H1 (cell line): ENCODE measurements at regions not wholly inside any gene's neighbourhood (a gene's known extent, or its start where the extent isn't known, plus 50 kb on each side); places are given as distances from the start of the nearest gene placed in this dataset.

ENCODE experiments used
- RAD21 ChIP-seq, 2 experiments: IDR thresholded peaks in 1 of 2; conservative IDR thresholded peaks in 1 of 2; 2 replicates each; pipeline ENCODE4 v1.6.1; 2011; ENCODE audit warnings: low read depth in 2 of 2, low read length in 2 of 2, improper control_type of control experiment in 1 of 2, inconsistent platforms in 1 of 2, mild to moderate bottlenecking in 1 of 2, moderate library complexity in 1 of 2
- RBBP5 ChIP-seq: IDR thresholded peaks from 2 replicates; pipeline ENCODE4 v1.7.1; 2012; ENCODE audit warnings: low read depth, mild to moderate bottlenecking, inconsistent platforms, low read length, moderate library complexity, borderline replicate concordance
- TAF7 ChIP-seq: optimal IDR thresholded peaks from 2 replicates; pipeline ENCODE3; 2011; ENCODE audit warnings: low read depth, mild to moderate bottlenecking, inconsistent platforms, low read length, moderate library complexity, borderline replicate concordance

GRCh38 chr7:18400726-18401125 lies 94.8 kb upstream of the HDAC9 start (continued):
- TF ChIP-seq TAF7 (no peak), RBBP5 (no peak), RAD21 (IDR thresholded peaks at IDR 0.05 in 1 of 2, conservative IDR thresholded peaks at IDR 0.05 in 1 of 2; ENCODE audit: low read depth in 2 of 2, low read length in 2 of 2) (no peak)
